ENCODE measurements at regions not wholly inside any gene's neighbourhood (a gene's known extent, or its start where the extent isn't known, plus 50 kb on each side); places are given as distances from the start of the nearest gene placed in this dataset.

DNA sequence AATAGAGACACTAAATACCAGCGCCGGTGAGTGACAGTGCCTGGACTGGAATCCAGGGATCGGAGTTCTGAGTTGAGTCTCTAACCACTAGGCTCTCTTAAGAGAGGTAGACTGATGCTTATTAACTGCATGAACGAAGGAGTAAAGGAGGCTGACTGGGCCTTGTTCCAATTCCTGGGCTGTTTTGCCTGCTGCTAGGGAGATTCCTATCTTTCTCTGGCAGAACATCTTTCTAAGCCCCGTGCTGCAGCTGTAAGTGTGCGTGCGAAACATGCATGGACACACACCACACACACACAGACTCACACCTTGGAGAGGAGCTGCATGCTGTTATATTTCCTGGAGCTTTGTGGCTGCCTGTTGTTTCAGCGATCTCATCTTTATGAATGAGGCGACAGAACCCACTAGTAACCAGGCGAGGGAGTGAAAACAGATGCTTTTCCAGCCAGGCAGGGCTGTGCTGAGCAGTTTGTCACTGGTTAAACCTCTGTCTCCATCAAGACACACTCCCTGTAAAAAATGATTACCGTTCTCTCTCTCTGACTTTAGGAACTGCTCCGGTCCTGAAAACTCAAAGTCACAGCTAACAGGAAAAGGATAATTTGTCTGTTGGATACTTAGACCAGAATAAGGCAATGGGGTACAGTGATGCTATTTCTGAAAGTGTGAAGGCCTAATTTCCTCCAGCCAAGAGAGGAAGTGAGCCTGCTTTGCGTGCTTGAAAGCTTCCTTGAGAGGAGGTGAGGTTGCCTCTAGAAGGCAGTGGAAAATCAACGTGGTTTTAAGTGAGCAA lies 157.4 kb upstream of the ZNF217 start:
- DNase-seq (ENCODE audit: low read depth in 2 of 3, low spot score in 1 of 3): peak in 1 of 3 donors; percentile 20

DNA sequence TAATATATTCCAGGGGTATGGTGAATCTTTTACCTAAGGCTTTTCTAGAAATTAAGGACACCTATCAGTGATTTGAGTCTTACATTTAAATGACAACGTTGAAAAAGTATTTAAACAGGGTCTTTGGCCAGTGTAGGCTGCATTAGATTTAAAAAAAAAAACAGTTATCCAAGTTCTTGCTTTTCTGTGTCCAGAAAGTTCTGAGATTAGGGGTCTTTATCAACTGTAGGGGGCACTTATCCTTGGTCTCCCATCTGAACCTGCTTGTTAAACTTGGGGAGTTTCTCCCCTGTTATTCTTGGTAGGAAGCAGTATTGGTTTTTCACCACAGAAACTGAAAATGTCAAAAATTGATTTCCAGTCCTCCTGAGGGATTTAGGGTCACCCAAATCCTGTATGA lies 155.9 kb upstream of the ZNF217 start:
- no peak for DNase-seq (ENCODE audit: low read depth in 2 of 3, low spot score in 1 of 3)

DNA sequence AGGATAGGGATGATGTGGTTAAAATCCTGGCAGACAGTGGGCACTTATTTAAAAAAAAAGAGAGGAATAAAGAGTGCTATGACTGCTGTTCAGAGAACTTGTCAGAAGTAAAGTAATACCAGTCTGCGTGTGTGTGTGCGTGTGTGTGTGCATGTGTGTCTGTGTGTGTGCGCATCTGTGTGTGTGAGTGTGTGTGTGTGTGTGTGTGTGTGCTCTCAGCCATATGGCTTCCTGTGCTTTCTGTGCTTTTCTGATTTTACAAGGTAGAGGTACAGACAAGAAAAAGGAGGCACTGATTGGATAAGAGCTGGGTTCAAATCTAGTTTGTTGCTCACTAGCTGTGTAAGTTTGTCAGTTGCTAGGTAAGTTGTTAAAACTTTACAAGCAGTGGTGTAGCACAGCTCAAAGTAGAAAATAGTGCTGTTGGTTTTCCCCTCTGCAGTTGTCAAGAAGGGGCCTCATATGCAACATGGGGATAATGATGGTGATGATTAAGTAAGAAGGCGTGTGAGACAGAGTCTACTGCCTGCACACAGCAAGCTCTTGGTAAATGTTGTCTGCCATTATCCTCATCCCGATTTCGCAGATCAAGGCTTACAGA lies 155.3 kb upstream of the ZNF217 start:
- no peak for DNase-seq (ENCODE audit: low read depth in 2 of 3, low spot score in 1 of 3)

DNA sequence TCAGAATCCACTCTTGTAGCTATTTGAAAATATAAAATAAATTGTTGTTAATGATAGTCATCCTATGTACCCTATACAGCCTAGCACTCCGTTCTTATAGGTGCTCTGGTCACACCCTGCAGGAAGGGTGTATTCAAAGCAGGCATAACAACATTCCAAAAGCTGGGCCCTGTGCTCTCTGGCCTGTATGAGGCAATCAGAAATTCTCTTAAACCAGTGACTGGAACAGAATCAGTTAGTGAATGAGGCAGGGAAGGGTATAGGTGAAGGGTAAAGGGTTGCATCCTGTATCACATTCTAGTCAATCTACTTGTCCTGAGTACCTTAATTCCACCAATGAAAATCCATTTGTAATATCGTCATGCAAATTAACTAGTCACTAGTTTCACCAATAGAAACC lies 154.5 kb upstream of the ZNF217 start:
- DNase-seq (ENCODE audit: low read depth in 2 of 3, low spot score in 1 of 3): no peak

DNA sequence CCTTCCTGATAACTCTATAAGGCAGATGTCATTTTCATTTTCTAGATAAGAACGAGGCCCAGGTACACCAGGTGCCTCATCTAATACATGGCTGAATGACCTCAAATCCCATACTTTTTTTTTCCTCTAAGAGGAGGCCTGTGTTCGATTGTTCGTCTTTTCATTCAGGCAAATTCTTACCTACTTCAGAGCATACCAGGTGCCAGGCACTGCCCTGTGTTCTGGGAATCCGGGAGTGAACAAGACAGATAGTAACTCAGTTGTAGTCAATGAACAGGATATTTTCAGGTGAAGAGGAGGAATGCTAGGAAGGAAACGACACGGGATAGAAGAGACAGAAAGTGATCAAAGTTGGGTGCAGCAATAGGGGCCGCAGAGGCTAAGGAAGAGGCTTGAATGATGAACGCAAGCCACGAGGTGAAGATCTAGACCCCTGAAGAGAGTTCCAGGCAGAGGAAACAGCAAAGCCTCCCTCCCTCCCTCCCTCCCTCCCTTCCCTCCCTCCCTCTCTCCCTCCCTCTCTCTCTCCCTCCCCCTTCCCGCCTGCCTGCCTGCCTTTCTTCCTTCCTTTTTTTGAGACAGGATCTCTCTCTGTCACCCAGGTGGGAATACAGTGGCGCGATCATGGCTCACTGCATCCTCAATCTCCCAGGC lies 150.1 kb upstream of the ZNF217 start:
- DNase-seq (ENCODE audit: low read depth in 2 of 3, low spot score in 1 of 3): no peak

DNA sequence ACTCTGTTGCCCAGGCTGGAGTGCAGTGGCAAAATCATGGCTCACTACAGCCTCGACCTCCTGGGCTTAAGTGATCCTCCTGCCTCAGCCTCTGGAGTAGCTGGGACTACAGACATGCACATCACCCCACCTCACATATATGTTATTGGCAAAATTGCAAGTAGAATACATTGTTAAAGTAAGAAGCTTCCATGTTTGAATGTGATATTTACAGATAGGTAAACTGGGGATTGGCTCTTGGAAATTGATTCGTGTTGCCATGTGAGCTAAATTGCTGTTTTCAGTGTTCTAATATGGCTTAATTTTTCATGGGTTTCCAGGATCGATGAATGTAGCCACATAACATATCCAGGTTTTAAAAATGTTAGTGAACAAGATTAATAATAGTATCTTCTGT lies 149.0 kb upstream of the ZNF217 start:
- no peak for DNase-seq (ENCODE audit: low read depth in 2 of 3, low spot score in 1 of 3)

DNA sequence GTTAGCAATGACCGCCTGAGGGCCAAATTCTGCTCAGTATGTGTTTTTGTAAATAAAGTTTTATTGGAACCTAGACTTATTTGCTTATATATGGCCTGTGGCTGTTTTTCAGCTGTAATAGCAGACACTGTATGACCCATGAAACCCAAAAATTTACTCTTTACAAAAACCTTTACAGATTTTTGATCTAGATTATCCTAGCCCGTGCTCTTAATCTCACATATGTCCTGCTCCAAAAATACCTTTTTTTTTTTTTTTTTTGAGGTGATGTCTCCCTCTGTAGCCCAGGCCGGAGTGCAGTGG lies 148.0 kb upstream of the ZNF217 start:
- no peak for DNase-seq (ENCODE audit: low read depth in 2 of 3, low spot score in 1 of 3)

DNA sequence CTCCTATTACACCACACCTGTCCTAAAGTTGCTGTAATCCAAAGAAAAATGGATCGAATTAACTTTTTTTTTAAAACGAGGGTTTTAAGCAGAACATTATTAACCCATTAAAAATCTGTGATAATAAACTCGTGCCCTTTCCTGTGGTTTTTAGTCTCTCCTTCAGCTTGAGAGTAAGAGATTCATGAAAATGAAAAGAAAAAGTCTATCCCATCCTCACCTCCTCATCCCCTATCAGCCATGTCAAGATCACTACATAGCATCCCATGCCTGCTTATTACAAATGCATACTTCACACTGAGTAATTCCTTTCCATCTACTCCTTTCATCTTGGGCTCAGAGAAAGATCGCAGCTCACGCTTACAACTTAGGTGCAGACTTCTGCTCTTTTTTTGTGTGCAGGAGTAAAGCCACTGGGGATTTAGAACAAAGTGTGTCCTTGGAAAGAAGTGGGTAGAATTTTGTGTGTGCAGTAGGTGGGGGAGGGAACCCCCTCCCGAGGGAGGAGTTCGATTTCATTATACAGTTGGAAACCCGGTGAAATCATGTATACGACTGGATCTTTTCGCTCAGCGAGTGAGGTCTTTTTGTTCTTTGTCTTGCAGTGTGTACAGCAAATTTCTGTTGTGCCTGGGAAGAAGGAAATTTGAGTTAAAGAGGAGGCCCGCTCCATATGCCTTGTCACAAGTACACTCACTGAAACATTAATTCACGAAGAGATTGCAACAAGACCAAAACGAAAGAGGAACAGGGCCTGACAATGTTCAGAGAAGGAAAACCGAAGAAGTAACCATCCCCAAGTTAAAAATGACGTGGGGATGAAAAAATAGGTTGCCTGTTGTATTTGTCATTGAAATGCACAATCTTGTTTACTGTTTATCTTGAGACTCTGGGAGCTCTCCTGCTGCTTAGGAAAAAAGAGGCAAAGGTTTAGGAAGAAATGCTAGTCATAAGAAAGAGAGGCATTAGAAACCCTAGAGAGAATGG lies 146.5 kb upstream of the ZNF217 start:
- no peak for DNase-seq (ENCODE audit: low read depth in 2 of 3, low spot score in 1 of 3)

DNA sequence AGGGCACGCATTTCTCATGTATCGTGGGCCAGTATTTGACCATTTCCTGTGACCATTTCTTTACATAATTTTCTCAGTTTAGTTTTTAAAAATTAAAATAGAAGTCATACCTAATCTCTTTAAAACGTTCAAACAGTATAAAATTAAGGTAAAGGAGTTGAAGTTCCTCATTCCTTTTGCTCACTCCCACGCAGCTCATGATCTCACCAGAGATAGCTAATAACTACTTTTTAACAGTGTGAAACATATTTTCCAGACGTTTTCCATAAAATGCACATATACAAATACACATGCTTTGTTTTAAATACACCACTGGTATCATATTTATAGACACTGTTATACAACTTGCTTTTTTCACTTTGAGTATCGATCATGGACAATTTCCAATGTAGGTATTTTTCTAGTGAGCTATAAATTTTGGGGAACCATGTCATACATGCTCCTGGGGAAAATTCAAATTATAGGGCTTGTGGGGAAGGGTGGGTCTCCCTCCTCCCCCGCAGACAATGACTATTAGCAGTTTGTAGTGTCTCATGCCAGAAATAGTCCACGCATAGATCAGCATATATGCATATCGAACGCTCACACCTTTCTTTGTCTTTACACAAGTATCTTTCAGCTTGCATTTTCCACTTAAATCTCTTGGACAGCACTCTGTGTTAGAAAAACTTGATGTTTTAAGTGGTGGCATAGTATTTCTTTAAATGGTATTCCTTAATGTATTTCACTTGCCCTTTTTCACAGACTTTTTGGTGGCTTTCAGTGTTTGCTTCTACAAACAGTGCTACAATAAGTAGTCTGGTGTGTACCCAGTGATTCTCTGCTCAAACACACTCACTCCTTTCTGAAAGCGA lies 145.5 kb upstream of the ZNF217 start:
- DNase-seq (ENCODE audit: low read depth in 2 of 3, low spot score in 1 of 3): no peak

DNA sequence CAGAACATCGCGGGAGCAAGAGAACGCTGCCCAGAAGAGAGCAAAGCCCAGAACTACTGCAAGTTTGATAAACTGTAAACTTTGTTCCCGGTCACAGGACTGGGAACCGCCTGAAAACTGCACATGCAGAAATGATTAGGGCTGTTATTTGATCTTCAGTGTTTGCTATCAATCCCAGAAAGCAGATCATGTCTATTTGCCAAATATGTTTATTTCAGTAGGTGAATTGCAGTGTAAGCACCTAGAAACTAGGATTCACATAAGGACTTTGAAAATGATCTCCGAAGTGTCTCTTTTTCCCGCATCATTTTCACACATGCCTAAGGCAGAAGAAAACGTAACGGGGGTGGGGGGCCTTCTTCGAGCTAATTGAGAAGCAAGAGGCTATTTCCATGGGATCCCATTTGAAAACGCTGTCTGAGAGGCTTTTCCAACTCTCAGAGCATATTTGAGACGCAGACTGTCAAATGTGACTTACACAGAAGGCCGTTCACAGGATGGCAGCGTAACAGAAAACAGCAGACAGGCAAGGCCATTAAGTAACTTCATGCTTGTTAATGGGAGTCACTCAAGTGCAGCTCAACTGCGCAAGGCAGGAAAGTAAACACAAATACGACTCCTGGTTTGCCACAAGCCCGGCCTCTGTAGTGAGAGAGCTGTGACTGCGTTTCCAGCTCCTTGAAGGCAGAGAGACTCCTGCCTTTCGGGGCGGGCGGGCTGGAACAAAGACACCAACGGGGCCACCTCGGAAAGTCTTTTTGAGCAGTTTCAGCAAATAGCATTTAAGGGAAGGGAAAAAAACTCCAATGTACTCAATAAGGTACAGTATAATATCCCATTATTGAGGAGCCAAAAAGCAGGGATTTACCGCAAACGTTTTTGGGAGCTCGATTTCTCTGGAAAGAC lies 144.7 kb upstream of the ZNF217 start:
- DNase-seq (ENCODE audit: low read depth in 2 of 3, low spot score in 1 of 3): no peak

DNA sequence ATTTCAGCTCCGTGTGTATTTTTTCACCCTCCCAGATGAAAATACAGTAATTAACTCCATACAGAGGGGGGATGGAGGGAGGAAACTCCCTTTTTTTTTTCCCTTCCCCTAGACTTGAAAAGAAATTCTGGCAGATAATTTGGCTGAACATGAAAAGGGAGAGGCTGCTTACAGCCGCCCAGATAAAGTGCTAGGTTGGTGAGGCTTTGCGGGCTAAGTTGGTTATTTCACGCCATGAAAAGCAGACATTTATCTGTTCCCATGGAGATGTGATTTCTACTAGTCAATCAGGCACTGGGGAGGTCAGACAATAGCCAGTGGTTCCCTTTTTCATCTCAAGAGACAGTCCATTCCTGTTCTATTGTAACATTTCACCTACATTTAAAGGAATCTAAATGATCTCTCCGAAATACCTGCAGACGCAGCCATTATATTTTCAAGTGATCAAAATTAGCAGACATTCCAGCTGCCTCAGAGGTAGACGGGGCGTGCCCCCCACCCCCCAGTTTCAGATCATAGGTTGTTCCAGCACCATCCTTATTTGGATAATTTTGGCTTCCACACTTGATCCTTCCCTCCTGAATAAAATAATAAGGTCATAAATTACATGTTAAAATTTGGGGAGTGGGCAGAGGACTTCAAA lies 143.9 kb upstream of the ZNF217 start:
- DNase-seq (ENCODE audit: low read depth in 2 of 3, low spot score in 1 of 3): no peak

DNA sequence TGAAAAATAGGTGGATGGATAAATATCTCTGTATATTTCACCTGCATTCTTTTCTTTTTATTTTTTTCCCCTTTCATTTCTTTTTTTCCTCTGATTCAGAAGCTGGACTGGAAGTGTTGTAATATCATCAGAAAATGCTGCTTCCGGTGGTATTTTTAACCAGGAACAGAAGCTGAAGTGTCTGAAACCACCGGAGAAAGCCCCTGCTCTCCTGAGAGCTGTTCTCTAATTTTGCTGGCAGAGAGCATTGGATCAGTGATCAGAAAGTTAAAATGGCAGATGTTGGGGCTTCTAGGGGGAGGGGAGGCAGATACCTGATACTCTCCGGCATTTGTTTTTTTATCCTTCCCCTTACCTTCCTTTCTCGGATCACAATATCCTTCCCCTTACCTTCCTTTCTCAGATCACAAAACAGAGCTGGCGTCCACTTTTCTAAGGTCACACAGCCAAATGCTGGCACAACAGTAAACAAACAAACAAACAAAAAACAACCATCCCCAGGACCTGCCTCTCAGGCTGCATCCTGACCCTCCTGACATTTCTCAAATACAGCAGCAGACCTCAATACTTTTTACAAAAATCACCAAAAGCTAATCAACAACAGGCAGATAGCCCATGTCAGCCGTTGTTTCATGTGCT lies 143.2 kb upstream of the ZNF217 start:
- no peak for DNase-seq (ENCODE audit: low read depth in 2 of 3, low spot score in 1 of 3)

DNA sequence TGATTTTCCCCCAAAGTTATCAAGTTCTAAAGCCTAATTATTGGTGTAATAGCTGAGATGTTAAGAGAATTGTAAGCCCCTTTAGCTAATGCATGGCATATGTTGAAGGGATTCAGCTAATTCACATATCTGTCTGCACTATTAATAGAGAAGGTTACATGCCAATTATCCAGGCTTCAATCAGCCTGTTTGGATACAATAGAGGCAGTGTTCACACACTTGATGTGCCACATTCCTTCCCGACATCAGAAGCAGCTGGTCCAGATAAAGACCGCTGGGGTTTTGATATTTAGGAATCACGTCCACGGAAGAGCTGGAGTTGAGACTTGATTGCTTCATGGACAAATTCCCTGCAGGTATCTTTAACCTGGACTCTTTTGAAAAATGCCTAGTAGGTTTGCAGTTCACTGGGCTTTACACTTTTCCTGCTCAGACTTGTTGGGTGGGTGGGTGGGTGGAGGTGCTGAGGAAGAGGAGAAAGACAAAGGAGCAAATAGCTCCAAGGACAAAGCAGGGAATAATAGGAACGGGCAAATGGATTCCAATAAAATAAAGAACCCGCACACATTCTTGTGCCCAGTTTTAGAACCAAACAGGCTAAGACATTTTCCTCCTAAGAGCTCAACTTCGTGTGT lies 142.6 kb upstream of the ZNF217 start:
- DNase-seq (ENCODE audit: low read depth in 2 of 3, low spot score in 1 of 3): no peak

DNA sequence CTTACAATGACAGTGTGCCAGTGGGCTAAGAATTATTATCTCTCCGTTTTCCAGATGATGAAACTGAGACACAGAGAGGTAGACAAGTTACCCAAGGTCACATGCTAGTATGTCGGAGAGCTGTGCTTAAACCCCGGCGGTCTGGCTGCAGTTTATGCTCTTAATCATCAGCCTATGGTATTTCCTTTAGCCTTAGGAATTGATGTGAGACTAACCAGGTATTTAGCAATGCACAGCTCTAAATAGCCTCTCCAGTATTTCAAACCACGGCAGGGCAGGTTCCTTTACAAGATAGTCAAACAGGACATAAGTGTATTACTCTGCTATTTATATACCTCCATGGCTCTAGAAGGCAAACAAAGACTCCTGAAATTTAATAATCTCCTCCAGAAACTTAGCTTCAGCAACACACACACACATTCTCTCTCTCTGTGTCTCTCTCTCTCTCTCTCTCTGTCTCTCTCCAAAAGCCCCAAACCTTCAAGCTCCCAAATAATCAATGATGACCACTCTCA lies 142.0 kb upstream of the ZNF217 start:
- DNase-seq (ENCODE audit: low read depth in 2 of 3, low spot score in 1 of 3): no peak

DNA sequence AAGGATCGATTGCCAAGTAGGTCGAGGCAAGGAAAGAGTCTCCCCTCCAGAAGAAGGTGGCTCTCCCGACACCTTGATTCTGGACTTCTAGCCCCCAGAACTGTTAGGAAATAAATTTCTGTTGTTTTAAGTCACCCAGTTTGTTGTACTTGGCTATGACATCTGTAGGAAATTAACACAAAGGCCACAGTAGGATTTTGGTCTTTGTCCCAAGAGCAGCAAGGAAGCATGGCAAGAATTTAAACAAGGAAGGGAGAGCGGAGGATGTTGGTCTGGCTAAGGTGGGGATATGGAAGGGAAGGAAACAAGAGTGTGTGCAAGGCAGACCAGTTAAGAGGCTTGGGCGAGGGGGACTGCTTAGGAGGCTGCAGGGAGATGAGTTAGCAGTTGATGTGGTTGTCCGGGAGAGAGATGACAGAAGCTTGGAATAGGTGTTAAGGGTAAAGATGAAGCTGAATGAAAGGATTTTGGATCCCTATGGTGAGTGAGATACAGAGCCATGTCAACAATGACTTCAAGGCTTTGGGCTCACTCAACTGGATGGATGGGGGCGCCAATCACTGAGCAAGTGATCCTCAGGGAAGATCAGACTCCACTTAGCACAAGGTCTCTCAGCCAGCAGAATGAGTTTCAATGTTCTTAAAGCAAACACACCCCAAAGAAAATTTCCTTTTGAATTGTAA lies 140.5 kb upstream of the ZNF217 start:
- DNase-seq (ENCODE audit: low read depth in 2 of 3, low spot score in 1 of 3): no peak

DNA sequence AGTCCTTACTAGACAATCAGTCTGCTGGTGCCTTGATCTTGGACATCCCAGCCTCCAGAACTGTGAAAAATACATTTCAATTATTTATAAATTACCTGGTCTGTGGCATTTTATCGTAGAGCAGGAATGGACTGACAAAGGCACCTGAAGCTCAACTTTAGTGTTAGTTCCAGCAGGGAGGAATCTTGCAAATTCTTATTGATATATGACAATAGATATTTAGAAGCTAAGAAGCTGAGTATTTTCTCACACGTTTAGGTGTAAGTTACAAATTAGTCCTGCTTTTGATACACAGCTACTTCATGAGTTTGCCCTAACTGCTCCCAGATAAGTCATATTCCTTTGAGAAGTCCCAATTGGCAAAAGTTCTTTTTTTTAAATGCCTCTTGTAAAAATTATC lies 138.0 kb upstream of the ZNF217 start:
- DNase-seq (ENCODE audit: low read depth in 2 of 3, low spot score in 1 of 3): no peak

DNA sequence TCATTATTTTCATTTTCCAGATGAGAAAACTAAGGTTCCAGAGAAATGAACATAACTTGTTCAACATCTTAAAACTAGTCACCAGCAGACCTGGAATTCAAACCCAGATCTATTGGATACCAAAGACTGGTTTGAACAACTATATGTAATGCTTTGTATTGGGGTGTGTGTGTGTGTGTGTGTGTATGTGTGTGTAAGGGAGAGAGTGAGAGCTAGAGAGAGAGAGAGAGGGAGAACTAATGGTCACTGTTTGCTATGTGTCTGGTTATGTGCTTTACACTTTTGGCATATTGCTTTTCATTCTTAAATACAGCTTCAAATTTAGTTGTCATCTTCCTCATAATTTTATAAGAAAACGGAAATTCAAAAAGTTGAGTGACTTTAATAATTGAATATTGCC lies 134.7 kb upstream of the ZNF217 start:
- DNase-seq (ENCODE audit: low read depth in 2 of 3, low spot score in 1 of 3): no peak
